ENCODE measurements at regions not wholly inside any gene's neighbourhood (a gene's known extent, or its start where the extent isn't known, plus 50 kb on each side); places are given as distances from the start of the nearest gene placed in this dataset.

GRCh38 chr7:10703981-10704380 is 269.7 kb upstream of the PHF14 start:
- no peak for TF ChIP-seq CEBPB (IDR thresholded peaks at IDR 0.05)
- TF ChIP-seq RAD21 (IDR thresholded peaks at IDR 0.05; ENCODE audit: low read depth) = no peak
- no peak for TF ChIP-seq REST (IDR thresholded peaks at IDR 0.05; ENCODE audit: low read depth)

All from Ishikawa (cell line).